GM19438 (cell line): ENCODE measurements at regions not wholly inside any gene's neighbourhood (a gene's known extent, or its start where the extent isn't known, plus 50 kb on each side); places are given as distances from the start of the nearest gene placed in this dataset.

ENCODE experiments used
- ATAC-seq: cut with Tn5 transposase; IDR thresholded peaks from one replicate; pipeline ENCODE4 v1.9.1; 2021; ENCODE audit warnings: low read depth; ENCODE audit not compliant: unreplicated experiment

- ATAC-seq: no peak
Observed at GRCh38 chr4:187789078-187789477, 206.5 kb upstream of the ZFP42 start.

- ATAC-seq: no peak
Observed at GRCh38 chr4:187795737-187796136, 199.8 kb upstream of the ZFP42 start.

- ATAC-seq: no peak
Observed at GRCh38 chr4:187798385-187798784, 197.2 kb upstream of the ZFP42 start.

- no peak for ATAC-seq
Observed at GRCh38 chr4:187799735-187800134, 195.8 kb upstream of the ZFP42 start.

GRCh38 chr4:187811591-187811990 lies 184.0 kb upstream of the ZFP42 start:
- no peak for ATAC-seq

- no peak for ATAC-seq
Observed at GRCh38 chr4:187814737-187815465, 180.7 kb upstream of the ZFP42 start.

- ATAC-seq: no peak
Observed at GRCh38 chr4:187826725-187827124, 168.8 kb upstream of the ZFP42 start.

GRCh38 chr4:187827631-187828030 lies 167.9 kb upstream of the ZFP42 start:
- ATAC-seq: no peak

- no peak for ATAC-seq
Observed at GRCh38 chr4:187839765-187840164, 155.8 kb upstream of the ZFP42 start.

GRCh38 chr4:187840814-187841213 lies 154.8 kb upstream of the ZFP42 start:
- ATAC-seq: no peak

GRCh38 chr4:187849556-187850225 lies 145.9 kb upstream of the ZFP42 start:
- no peak for ATAC-seq

- ATAC-seq: no peak
Observed at GRCh38 chr4:187865914-187866313, 129.7 kb upstream of the ZFP42 start.

- ATAC-seq: no peak
Observed at GRCh38 chr4:187883049-187883448, 112.5 kb upstream of the ZFP42 start.

GRCh38 chr4:187883836-187884475 lies 111.6 kb upstream of the ZFP42 start:
- ATAC-seq: no peak

GRCh38 chr4:187887906-187888305 lies 107.7 kb upstream of the ZFP42 start:
- ATAC-seq: no peak

- no peak for ATAC-seq
Observed at GRCh38 chr4:187889651-187890050, 105.9 kb upstream of the ZFP42 start.

GRCh38 chr4:187893418-187893817 lies 102.2 kb upstream of the ZFP42 start:
- no peak for ATAC-seq

GRCh38 chr4:187903106-187903505 lies 92.5 kb upstream of the ZFP42 start:
- ATAC-seq: no peak

- ATAC-seq: no peak
Observed at GRCh38 chr4:187903700-187904099, 91.9 kb upstream of the ZFP42 start.

GRCh38 chr4:187908079-187908561 lies 87.5 kb upstream of the ZFP42 start:
- no peak for ATAC-seq

GRCh38 chr4:187908731-187909130 lies 86.8 kb upstream of the ZFP42 start:
- no peak for ATAC-seq

- ATAC-seq: no peak
Observed at GRCh38 chr4:187910741-187911140, 84.8 kb upstream of the ZFP42 start.
